ENCODE measurements at regions not wholly inside any gene's neighbourhood (a gene's known extent, or its start where the extent isn't known, plus 50 kb on each side); places are given as distances from the start of the nearest gene placed in this dataset.

- no peak for TF ChIP-seq TAF1 (IDR thresholded peaks at IDR 0.05; ENCODE audit: borderline replicate concordance, insufficient read depth, low read length)
- no peak for TF ChIP-seq POLR2AphosphoS5 (IDR thresholded peaks at IDR 0.05; ENCODE audit: low read depth, low read length)
- TF ChIP-seq REST (IDR thresholded peaks at IDR 0.05; ENCODE audit: insufficient read depth in 1 of 2, low read depth in 2 of 2, low read length in 2 of 2): no peak
- TF ChIP-seq SIN3A (IDR thresholded peaks at IDR 0.05; ENCODE audit: borderline replicate concordance, insufficient read depth, low read length): no peak
Observed at GRCh38 chr7:13201628-13202027, 514.2 kb downstream of the ARL4A start.
